ENCODE measurements at regions not wholly inside any gene's neighbourhood (a gene's known extent, or its start where the extent isn't known, plus 50 kb on each side); places are given as distances from the start of the nearest gene placed in this dataset.

DNA sequence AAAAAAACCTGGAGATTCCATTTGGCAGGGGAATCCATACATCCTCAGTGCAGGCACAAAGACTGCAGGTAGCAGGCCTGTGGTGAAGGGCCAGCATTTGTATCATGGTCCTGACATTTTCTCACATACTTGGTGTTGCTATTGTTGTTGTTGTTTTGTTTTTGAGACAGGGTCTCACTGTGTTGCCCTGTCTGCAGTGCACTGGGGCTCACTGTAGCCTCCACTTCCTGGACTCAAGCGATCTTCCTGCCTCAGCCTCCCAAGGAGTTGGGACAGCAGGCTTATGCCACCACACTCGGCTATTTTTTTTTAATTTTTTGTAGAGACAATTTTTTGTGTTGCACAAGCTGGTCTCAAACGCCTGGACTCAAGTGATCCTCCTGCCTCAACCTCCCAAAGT is 140.8 kb upstream of the ZNF644 start:
- H3K9ac ChIP-seq (ENCODE audit: low read depth, low read length) = no peak overlapping the region
- no peaks in the 10 kb centered on the region for H3K79me2 ChIP-seq (ENCODE audit: insufficient read depth, low read length)
- H2AFZ ChIP-seq (ENCODE audit: low read depth, low read length) = no peak overlapping the region
- TF ChIP-seq EZH2 (IDR thresholded peaks at IDR 0.05; ENCODE audit: borderline replicate concordance, low read depth, low read length, severe bottlenecking) = no peak
- TF ChIP-seq, protein P1, sequence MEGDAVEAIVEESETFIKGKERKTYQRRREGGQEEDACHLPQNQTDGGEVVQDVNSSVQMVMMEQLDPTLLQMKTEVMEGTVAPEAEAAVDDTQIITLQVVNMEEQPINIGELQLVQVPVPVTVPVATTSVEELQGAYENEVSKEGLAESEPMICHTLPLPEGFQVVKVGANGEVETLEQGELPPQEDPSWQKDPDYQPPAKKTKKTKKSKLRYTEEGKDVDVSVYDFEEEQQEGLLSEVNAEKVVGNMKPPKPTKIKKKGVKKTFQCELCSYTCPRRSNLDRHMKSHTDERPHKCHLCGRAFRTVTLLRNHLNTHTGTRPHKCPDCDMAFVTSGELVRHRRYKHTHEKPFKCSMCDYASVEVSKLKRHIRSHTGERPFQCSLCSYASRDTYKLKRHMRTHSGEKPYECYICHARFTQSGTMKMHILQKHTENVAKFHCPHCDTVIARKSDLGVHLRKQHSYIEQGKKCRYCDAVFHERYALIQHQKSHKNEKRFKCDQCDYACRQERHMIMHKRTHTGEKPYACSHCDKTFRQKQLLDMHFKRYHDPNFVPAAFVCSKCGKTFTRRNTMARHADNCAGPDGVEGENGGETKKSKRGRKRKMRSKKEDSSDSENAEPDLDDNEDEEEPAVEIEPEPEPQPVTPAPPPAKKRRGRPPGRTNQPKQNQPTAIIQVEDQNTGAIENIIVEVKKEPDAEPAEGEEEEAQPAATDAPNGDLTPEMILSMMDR (IDR thresholded peaks at IDR 0.05; ENCODE audit: borderline replicate concordance, extremely low read depth, low read length, poor library complexity, severe bottlenecking) = no peak
- no peak overlapping the region for H3K27ac ChIP-seq (ENCODE audit: low read length)
- no peaks in the 10 kb centered on the region for H3K36me3 ChIP-seq (ENCODE audit: insufficient read depth, low read length)
- H3K4me1 ChIP-seq (ENCODE audit: insufficient read depth, low read length) = peaks cover 12% of the 10 kb centered on the region
- H3K9me3 ChIP-seq (ENCODE audit: insufficient read depth, low read length, severe bottlenecking) = no peaks in the 10 kb centered on the region
- H4K20me1 ChIP-seq (ENCODE audit: insufficient read depth, low read length) = no peaks in the 10 kb centered on the region
- H3K4me2 ChIP-seq (ENCODE audit: insufficient read depth, low read length) = no peak overlapping the region
- H3K4me3 ChIP-seq (ENCODE audit: low read depth in 1 of 2, low read length in 2 of 2) = no peak overlapping the region
- no peaks in the 10 kb centered on the region for H3K27me3 ChIP-seq (ENCODE audit: insufficient read depth, low read length, poor library complexity)
- DNase-seq (no peak), ATAC-seq (ENCODE audit: insufficient read depth, low read depth) (no peak)

DNA sequence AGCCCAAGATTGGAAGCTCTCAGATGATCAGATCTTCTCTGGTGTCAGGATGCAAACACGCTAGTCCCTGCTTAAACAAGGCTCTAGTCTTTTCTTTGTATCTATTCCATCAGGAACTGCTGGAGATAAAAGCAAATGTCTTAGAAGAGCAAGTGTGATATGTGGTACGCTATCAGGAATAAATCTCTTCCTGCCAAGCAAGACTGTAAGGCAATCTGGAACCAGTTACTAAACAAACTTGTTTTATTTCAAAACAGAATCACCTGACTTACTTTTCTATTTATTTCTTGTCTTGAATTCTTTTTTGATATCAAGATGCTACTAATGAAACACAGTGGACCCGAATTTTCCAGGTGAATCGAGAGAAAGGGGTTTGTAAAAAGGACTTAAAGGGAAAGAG is 139.9 kb upstream of the ZNF644 start:
- DNase-seq = no peak
- Histone ChIP-seq H3K27me3 (ENCODE audit: insufficient read depth, low read length, poor library complexity) (no peaks in the 10 kb centered on the region), H3K79me2 (ENCODE audit: insufficient read depth, low read length) (no peaks in the 10 kb centered on the region), H3K9me3 (ENCODE audit: insufficient read depth, low read length, severe bottlenecking) (no peaks in the 10 kb centered on the region), H3K27ac (ENCODE audit: low read length) (no peak overlapping the region), H2AFZ (ENCODE audit: low read depth, low read length) (no peak overlapping the region), H3K4me3 (ENCODE audit: low read depth in 1 of 2, low read length in 2 of 2) (no peak overlapping the region), H3K4me1 (ENCODE audit: insufficient read depth, low read length) (peaks cover 12% of the 10 kb centered on the region), H3K4me2 (ENCODE audit: insufficient read depth, low read length) (no peak overlapping the region), H3K9ac (ENCODE audit: low read depth, low read length) (no peak overlapping the region), H4K20me1 (ENCODE audit: insufficient read depth, low read length) (no peaks in the 10 kb centered on the region), H3K36me3 (ENCODE audit: insufficient read depth, low read length) (no peaks in the 10 kb centered on the region)
- ATAC-seq (ENCODE audit: insufficient read depth, low read depth) = no peak
- no peak for TF ChIP-seq EZH2 (IDR thresholded peaks at IDR 0.05; ENCODE audit: borderline replicate concordance, low read depth, low read length, severe bottlenecking)
- TF ChIP-seq, protein P1 (IDR thresholded peaks at IDR 0.05; ENCODE audit: borderline replicate concordance, extremely low read depth, low read length, poor library complexity, severe bottlenecking) = no peak

DNA sequence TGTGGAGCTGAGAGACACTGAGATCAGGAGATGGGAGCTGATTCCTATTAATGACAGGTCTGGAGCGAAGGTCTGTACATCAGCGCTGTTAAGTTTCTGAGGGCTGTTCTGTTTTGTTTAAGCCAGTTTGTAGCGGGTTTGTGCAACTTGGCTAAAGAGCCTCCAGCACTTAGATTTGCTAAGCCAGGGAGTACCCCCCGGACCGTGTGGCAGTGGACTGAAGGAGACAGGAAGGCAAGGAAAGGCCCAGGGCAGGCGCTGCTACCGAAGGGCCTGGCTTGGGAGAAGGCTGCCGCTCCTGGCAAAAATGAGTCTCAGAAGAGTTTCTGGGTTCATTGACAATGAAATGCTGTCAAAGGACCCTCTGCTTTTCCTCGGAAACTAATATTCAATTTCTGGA is 139.3 kb upstream of the ZNF644 start:
- Histone ChIP-seq H3K79me2 (ENCODE audit: insufficient read depth, low read length) (no peaks in the 10 kb centered on the region), H3K9ac (ENCODE audit: low read depth, low read length) (no peak overlapping the region), H2AFZ (ENCODE audit: low read depth, low read length) (no peak overlapping the region; the same call in 1 of the 2 replicates), H3K4me3 (ENCODE audit: low read depth in 1 of 2, low read length in 2 of 2) (no peak overlapping the region), H3K9me3 (ENCODE audit: insufficient read depth, low read length, severe bottlenecking) (no peaks in the 10 kb centered on the region), H3K27me3 (ENCODE audit: insufficient read depth, low read length, poor library complexity) (no peaks in the 10 kb centered on the region), H3K4me1 (ENCODE audit: insufficient read depth, low read length) (peaks cover 12% of the 10 kb centered on the region), H3K27ac (ENCODE audit: low read length) (no peak overlapping the region), H3K36me3 (ENCODE audit: insufficient read depth, low read length) (no peaks in the 10 kb centered on the region), H4K20me1 (ENCODE audit: insufficient read depth, low read length) (no peaks in the 10 kb centered on the region), H3K4me2 (ENCODE audit: insufficient read depth, low read length) (no peak overlapping the region)
- TF ChIP-seq, protein P1 (IDR thresholded peaks at IDR 0.05; ENCODE audit: borderline replicate concordance, extremely low read depth, low read length, poor library complexity, severe bottlenecking) = no peak
- TF ChIP-seq EZH2 (IDR thresholded peaks at IDR 0.05; ENCODE audit: borderline replicate concordance, low read depth, low read length, severe bottlenecking) = no peak
- ATAC-seq (ENCODE audit: insufficient read depth, low read depth) = no peak
- no peak for DNase-seq

All from DND-41 (cell line).